H1 (cell line): ENCODE measurements at regions not wholly inside any gene's neighbourhood (a gene's known extent, or its start where the extent isn't known, plus 50 kb on each side); places are given as distances from the start of the nearest gene placed in this dataset.

Source experiments
- E2F6 ChIP-seq: IDR thresholded peaks from 2 replicates; pipeline ENCODE4 v1.6.1; 2012; ENCODE audit warnings: inconsistent platforms
- JUND ChIP-seq: IDR thresholded peaks from 2 replicates; pipeline ENCODE4 v1.6.1; 2011; ENCODE audit warnings: mild to moderate bottlenecking, improper control_type of control experiment, low read length
- SRF ChIP-seq: IDR thresholded peaks from 2 replicates; pipeline ENCODE4 v1.6.1; 2011; ENCODE audit warnings: mild to moderate bottlenecking, low read depth, low read length, moderate library complexity
- ZNF274 ChIP-seq: IDR thresholded peaks from 2 replicates; pipeline ENCODE4 v1.7.0; 2012; ENCODE audit warnings: low read length, borderline replicate concordance; ENCODE audit errors: extremely low read depth

DNA sequence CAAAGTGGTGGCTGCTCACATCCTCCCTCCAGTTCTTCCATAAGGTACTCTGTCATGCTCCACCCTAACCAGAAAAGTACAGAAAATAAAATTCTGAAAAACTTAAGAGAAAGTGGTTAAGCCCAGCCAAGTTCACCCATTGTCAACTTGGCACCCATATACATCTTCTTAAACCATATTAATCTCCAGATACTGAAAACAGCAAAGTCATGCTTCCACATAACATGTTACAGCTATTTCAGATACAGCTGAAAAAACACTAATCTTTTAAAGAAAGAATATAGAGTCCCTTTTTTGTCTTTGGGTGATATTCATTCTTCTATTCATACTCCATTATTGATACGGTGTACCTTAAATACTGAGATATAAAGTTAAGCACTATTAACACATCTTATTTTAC lies 577.8 kb downstream of the KCNT2 start:
- TF ChIP-seq ZNF274 (no peak), E2F6 (no peak), JUND (no peak), SRF (no peak)
